GM23338 (cell line): ENCODE measurements at regions not wholly inside any gene's neighbourhood (a gene's known extent, or its start where the extent isn't known, plus 50 kb on each side); places are given as distances from the start of the nearest gene placed in this dataset.

Experiments
- CTCF ChIP-seq, 2 experiments: fragments of 200-600 bp in 1 of 2; sonication (generic) in 1 of 2; conservative IDR thresholded peaks; 2 replicates each; pipeline versions ENCODE4 v1.5.1 to v1.6.1; 2016 to 2017; ENCODE audit warnings: antibody characterized with exemption in 2 of 2, low read depth in 2 of 2, mild to moderate bottlenecking in 2 of 2, moderate library complexity in 1 of 2
- ETS1 ChIP-seq: IDR thresholded peaks from 2 replicates; pipeline ENCODE4 v1.6.1; 2016; ENCODE audit warnings: antibody characterized with exemption
- EZH2 ChIP-seq: fragments of 200-600 bp; sonication (generic); IDR thresholded peaks from one replicate; pipeline ENCODE4 v1.8.0; 2017; ENCODE audit warnings: antibody characterized with exemption, mild to moderate bottlenecking, low read depth; ENCODE audit not compliant: unreplicated experiment
- EZH2phosphoT487 ChIP-seq: fragments of 200-600 bp; sonication (generic); IDR thresholded peaks from one replicate; pipeline ENCODE4 v1.8.1; 2018; ENCODE audit warnings: antibody characterized with exemption; ENCODE audit not compliant: unreplicated experiment
- JUNB ChIP-seq: IDR thresholded peaks from one replicate; pipeline ENCODE4 v1.6.1; 2016; ENCODE audit warnings: antibody characterized with exemption; ENCODE audit not compliant: unreplicated experiment
- POLR2AphosphoS5 ChIP-seq: IDR thresholded peaks from 2 replicates; pipeline ENCODE4 v1.6.1; 2016; ENCODE audit warnings: antibody characterized with exemption, low read depth
- REST ChIP-seq: IDR thresholded peaks from one replicate; pipeline ENCODE4 v1.6.1; 2018; ENCODE audit warnings: antibody characterized with exemption; ENCODE audit not compliant: unreplicated experiment

GRCh38 chr16:80449392-80449791 is 91.4 kb upstream of the DYNLRB2 start:
- no peak for TF ChIP-seq CTCF (conservative IDR thresholded peaks at IDR 0.05; ENCODE audit: low read depth in 2 of 2)
- TF ChIP-seq EZH2, result no peak
- no peak for TF ChIP-seq REST
- TF ChIP-seq EZH2phosphoT487, result no peak
- TF ChIP-seq JUNB, result no peak
- no peak for TF ChIP-seq POLR2AphosphoS5
- TF ChIP-seq ETS1, result no peak
